HS-5 (cell line): ENCODE measurements at regions not wholly inside any gene's neighbourhood (a gene's known extent, or its start where the extent isn't known, plus 50 kb on each side); places are given as distances from the start of the nearest gene placed in this dataset.

Experiments used
- DNase-seq: peaks from one replicate; pipeline ENCODE4 v3.0.0-alpha.2; 2012; ENCODE audit warnings: low read depth

GRCh38 chr10:4196183-4196582 lies 411.2 kb upstream of the KLF6 start:
- DNase-seq = no peak

DNA sequence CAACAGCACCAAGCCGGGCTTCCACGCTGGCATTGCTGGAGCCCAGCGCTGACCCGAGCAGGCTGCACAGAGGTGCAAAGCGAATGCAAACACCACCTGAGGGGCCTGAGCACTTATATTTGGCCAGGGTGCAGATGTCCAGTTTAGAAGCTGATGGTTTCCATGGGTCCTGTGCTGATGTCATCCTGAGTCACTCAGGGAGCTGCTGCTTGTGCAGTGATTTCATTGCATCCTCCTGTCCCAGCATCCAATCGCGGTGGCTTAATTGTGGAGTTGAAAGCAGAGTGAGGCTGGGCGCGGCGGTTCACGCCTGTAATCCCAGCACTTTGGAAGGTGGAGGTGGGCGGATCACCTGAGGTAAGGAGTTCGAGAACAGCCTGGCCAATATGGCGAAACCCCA lies 410.2 kb upstream of the KLF6 start:
- DNase-seq = peak; percentile 11

DNA sequence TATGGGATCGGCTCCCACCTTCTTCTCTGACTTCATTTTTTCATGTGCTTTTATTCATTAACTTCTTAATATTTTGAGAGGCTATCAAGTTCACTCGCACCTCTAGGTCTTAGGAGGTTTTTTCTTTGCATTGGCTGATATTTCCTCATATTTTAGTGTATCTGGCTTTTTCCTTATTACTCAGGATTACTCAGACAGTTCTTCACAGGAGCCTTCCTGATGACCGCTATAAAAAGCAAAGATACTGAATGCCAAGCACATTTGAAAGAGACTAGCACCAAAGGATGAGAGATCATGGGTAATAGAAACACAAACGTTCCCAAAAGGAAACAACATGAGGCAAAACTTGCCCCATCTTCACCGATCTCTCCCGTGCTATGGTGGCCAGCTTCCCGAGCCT lies 409.2 kb upstream of the KLF6 start:
- DNase-seq = peak; percentile 2

GRCh38 chr10:4191894-4192293 lies 406.9 kb upstream of the KLF6 start:
- no peak for DNase-seq

DNA sequence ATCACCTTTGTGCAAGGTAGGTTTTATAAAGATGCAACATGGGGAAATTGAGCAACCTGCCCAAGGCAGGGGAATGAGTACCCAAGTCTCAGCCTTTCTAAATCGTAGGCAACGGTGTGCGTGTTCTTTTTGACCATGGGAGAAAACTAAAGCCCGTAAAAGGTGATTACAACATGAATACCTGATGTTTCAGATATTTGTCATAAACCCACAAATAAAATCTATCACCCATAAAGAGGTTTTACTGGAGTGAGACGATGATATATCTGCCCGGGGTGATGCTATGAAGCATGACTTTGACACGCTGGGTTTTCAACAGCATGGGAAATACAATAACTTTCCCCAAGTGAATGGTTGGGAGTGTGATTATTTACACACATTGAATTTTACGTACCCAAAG lies 406.3 kb upstream of the KLF6 start:
- no peak for DNase-seq

DNA sequence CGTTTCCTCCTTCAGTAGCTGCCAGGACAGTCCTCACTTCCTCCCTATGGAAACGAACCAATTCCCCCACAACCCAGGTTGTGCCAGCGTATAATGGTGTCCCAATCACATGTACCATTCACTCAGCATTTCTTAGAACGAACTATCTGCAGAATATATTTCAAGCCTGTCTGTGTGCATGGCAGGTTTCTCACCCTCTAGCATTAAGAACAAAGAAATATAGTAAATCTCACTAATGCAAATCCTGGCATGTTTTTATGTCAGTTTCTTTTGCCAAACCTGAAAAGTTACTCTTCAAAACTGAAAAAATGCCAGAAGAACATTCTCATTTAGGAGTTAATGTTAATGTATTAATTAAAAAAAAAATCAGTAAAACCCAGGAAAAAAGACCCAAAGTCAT lies 405.9 kb upstream of the KLF6 start:
- no peak for DNase-seq

DNA sequence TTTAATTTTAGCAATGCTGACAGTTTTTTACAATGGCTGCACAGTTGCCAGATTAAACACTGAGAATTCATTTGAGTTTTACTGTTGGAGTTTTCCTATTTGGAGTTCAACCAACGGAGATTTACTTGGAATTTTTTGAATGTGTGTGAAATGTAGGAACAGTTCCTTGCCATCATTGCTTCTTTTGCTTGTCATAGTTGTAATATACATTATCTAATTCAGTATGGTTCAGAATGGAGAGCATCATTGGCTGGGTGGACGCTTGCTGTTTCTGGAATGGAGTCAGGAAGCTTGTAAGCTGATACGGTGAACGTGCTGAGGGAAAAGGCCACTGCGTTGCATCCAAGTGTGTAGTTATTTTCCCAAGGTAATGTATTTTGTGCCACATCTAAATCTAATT lies 404.3 kb upstream of the KLF6 start:
- DNase-seq = no peak

GRCh38 chr10:4188406-4188805 lies 403.4 kb upstream of the KLF6 start:
- DNase-seq = no peak

DNA sequence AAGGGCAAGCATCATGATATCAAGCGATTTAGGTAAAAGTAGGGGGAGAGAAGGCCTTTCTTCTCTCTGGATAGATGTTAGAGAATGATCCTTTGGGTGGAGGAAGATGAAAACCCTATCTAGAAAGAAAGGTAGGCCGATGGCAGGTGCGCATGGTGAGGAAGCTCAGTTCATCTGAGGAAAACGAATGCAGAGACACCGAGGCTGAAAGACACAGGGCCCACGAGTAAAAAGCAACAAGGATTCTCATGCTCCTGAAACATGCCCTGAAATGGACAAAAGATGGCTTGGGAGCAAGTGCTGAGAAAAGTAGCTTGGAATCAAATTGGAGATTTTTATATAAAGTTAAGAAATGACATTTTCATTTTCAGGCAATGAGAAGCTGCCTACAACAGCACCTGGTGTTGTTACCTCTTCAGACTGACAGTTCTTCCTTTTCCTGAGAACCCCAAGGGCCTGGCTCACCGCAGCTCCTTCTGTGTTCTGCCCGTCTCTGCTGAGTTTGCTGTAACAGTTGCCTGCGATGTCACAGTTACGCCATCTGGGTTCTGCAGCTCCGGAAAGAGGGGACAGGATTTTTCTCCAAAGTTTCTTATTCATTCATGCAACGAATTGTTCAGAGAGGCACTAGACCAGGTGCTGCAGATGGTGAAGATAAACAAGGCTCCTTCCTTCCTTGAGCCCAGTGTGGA lies 402.0 kb upstream of the KLF6 start:
- no peak for DNase-seq

- DNase-seq = no peak
These were observed 398.8 kb upstream of the KLF6 start for GRCh38 chr10:4183761-4184261.

DNA sequence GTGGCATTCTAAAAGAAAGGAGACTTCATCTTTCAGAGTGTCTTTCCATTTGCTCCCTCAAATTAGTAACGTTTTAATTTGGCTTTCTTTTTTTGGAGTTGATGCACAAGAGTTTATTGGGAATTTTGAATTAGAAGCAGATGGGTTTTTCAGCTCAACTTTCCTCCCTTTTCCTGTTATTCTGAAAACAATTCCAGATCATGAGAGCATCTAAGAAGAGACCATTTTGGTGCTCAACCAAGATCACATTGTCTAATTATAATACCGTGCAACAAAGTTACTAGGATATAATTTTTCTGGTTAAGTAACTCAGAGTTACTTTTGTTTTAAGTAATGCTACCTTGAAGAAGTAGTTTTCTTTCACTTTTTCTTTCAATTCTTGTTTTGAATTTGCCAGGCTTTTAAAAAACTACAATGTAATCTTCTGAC lies 396.6 kb upstream of the KLF6 start:
- DNase-seq = no peak

DNA sequence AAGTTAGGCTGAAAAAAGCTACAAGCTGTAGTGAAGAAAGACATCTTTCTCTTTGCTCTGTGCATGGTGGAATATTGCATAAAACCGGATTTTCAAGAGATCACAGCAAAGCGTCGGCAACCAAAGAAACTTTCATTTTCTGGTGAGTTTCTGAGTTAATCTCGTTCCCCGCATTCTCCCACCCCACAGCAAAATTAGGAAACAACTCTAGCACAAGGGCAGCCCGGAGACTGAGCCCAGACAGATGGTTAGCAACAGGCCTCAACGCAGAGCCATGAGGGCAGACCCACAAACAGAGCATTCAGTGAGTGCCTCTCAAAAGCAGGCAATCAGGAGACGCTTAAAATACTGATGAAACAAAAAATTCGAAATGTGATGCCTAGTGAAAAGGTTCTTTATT lies 396.1 kb upstream of the KLF6 start:
- DNase-seq = no peak

DNA sequence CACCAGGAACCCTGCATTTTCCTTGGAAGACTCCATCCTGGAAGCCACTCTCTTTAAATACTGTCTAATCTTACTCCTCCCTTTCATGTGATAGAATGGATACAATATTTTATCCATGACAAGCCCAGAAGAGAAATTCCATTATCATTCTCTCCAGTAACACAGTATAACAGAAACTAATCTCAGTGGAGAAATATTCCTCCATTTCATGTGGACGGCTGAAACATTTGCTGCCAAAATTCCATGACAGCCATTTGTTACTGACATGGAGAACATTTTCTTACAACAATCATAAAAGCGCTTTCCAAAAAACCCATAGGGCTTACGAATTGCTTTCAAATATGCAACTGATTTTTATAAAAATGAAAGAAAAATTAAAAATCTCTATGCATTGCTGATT lies 392.8 kb upstream of the KLF6 start:
- no peak for DNase-seq

DNA sequence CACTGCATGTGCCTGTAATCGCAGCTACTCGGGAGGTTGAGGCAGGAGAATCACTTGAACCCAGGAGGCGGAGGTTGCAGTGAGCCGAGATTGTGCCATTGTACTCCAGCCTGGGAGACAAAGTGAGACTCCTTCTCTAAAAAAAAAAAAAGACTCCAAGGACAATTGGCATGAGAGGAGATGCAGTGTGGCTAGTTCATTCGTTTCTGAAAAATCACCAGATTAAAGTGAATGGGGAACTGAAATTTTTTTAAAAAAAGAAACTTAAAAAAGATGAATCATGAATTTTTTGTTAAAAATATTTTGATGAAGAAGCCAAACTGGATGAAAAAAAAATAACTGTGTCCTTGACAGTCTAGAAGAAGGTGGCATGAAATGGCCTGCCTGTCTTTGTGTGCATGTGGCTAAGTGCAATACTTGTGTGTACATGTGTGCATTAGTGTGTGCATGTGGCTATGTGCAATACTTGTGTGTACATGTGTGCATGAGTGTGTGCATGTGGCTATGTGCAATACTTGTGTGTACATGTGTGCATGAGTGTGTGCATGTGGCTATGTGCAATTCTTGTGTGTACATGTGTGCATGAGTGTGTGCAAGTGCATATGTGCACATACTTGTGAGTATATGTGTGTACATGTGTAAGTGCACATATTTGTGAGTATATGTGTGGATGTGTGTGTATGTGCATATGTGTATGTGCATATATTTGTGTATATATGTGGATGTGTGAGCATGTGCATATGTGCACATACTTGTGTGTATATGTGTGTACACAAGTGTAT lies 391.7 kb upstream of the KLF6 start:
- DNase-seq = no peak

DNA sequence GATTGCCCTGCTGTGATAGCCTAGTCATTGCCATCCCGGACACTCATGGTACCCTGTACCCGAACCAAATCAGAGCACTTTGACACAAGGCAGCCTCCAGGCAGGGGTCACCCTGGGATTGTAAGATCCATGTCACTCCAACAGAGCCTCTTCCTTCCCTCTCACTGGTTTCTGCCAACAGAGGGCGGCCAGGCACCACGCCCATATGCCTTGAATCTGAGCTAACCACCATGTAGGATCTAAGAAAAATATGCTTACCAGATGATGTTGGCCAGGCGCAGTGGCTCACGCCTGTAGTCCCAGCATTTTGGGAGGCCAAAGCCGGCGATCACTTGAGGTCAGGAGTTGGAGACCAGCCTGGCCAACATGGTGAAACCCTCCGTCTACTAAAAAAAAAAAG lies 389.2 kb upstream of the KLF6 start:
- no peak for DNase-seq

DNA sequence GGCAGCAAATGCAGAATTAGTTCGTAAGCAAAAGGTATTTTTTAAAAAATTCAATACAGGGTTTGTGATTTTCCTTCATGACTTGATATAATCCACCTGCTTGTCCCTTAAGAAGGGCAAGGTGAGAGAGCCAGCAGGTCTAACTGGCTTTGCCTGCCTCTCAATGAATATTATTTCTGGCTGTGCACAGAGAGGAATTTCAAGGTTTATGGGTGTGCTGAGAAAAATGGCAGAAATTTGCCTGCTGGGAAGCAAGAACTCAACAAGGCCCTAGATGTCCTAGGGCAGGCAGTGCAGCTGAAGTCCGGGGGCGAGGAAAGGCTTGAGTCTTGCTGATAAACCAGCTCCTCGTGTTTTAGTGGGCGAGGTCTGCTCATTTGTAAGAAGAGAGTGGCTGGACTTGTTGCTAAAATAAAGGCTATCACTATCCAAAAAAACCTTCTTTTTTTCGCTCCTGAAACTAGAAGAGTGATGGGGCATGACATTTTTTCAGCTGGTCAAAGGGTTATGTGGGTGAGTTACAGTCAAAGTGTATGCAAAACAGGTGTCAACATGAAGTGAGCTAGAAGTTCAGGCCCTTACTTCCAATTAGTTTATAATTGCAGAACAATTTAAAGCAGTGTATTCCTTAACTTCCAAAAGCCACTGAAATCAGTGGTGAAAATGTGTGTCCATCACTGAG lies 385.8 kb upstream of the KLF6 start:
- no peak for DNase-seq

- no peak for DNase-seq
These were observed 385.2 kb upstream of the KLF6 start for GRCh38 chr10:4170181-4170580.

DNA sequence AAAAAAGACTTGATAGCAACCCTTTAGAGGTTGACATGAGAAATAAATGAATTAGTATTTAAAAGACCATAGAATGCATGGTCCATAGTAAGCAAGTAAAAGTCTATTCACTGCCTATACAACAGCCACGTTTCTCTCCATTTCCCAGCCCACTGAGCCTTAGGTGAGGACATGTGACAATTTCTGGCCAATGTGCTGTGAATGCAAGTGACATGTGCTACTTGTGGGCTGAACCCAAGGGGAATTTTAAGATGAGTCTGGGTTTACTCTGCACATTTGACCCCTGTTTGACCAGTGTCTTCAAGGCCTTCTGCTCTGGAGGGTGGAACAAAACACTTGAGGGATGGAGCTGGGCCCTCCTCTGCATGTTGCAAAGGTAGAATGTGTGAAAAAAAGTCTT lies 384.4 kb upstream of the KLF6 start:
- no peak for DNase-seq

- DNase-seq = no peak
These were observed 382.2 kb upstream of the KLF6 start for GRCh38 chr10:4167216-4167615.

DNA sequence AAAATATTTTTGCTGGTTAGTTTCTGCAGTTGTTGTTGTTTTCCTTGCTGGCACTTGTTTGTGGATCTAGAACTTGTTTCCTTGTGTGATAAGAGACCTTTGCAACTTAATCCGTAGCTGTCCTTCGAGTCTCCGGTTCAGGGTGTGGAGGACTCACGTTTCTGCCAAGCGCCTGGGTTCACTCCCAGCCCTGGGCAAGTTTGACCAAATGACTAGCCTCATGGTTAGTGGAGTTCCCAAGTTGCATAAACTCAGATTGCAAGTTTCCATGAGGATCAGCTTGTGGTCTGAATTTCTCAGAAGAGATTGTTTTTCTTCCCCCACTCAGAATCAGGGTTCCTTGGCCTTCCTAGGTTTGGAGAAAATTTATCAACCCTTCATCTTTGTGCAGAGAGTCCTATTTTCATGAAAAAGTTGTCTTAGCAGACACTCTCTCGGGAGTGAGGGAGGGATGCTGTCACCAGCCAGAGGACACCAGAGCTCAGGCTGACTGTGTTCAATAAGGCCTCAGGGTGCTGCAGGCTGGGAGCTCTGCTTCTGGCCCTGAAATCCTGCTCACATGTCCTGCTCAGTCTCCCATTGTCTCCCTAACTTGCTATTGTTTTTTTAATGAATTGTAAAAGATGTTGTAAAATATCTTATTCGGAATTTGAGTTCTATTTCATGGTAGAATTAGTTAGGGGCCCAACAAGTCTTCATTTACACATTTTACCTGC lies 377.7 kb upstream of the KLF6 start:
- no peak for DNase-seq

- DNase-seq = no peak
These were observed 374.2 kb upstream of the KLF6 start for GRCh38 chr10:4159173-4159572.

DNA sequence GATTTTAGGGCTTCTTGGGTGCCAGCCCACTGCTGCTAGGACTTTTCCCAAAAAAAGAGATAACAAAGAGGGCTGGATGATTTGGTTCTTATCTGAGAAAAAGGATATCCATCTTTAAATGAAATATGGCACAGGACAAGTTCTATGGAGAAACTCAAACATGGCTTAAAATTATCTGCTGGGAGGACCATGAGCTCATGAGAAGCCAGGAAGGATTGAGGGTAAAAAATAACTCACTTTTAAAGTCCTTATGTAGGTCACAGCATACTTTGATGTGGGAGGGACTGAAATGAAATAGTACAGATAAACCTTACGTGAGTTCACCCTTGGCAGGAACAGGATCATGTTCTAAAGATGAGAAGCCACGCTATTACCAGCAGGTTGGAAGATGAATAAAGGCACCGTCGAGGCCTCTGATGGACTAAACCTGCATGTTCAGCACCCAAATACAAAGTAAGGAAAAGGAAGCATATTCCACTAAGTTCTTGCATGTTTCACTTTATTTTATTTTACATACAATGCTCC lies 369.2 kb upstream of the KLF6 start:
- DNase-seq = no peak
